ENCODE measurements at regions not wholly inside any gene's neighbourhood (a gene's known extent, or its start where the extent isn't known, plus 50 kb on each side); places are given as distances from the start of the nearest gene placed in this dataset.

- TF ChIP-seq POLR2AphosphoS5 (IDR thresholded peaks at IDR 0.05; ENCODE audit: low read depth, low read length) (no peak), TAF1 (IDR thresholded peaks at IDR 0.05; ENCODE audit: borderline replicate concordance, insufficient read depth, low read length) (no peak), SIN3A (IDR thresholded peaks at IDR 0.05; ENCODE audit: borderline replicate concordance, insufficient read depth, low read length) (no peak), REST (IDR thresholded peaks at IDR 0.05; ENCODE audit: insufficient read depth in 1 of 2, low read depth in 2 of 2, low read length in 2 of 2) (no peak), FOXP2 (optimal IDR thresholded peaks at IDR 0.05; ENCODE audit: borderline replicate concordance, extremely low read depth, extremely low read length, insufficient read depth) (no peak)
These were observed 187.5 kb upstream of the RPL38 start for GRCh38 chr17:74015990-74016389.

All from PFSK-1 (cell line).